Gastroesophageal sphincter (tissue), 3 donors: ENCODE measurements at regions not wholly inside any gene's neighbourhood (a gene's known extent, or its start where the extent isn't known, plus 50 kb on each side); places are given as distances from the start of the nearest gene placed in this dataset.

ENCODE experiments used
- POLR2AphosphoS5 ChIP-seq: sonication (generic); formaldehyde crosslinking; IDR thresholded peaks from one replicate; pipeline ENCODE4 v1.6.1; 2017; ENCODE audit warnings: antibody characterized with exemption
- TF ChIP-seq, protein P1 (sequence below), 4 experiments: fragments of 200-600 bp in 2 of 4; fragments of 450-650 bp in 2 of 4; sonication (generic) in 1 of 4; IDR thresholded peaks; one replicate each; pipeline ENCODE4 v1.5.1; 2017 to 2019; ENCODE audit warnings: antibody characterized with exemption in 4 of 4, mild to moderate bottlenecking in 2 of 4, moderate library complexity in 2 of 4

DNA sequence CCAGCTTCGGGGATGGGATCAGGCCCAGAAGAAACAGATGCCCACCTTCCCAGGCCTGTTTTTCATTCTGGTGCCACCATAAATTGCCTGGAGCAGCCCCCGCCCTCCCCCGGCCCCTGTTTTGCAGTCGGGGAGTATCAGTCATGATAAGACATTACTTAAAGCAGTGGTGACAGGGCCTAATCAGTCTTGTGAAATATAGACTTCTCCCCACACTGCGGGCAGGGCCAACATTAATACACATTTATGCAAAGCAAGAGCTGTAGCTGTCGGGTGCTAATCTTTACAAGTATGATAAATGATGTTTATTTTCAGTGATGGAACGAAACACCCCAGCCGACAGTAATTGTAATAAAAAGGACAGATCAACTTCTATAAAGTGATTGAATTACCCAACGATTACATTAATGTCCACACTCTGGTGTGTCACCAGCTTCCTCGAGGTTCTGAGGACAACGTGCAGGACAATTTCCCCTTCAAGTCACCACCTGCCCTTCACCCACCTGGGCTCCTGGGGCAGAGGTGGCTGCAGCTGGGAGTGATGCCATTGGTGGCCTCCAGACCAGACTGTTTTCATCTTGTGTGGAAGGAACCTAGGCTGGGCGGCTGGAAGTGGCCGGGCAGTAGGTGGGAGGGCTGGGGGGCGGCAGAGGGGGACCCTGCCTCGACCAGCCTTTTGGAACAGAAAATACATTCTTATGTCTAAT, 226.0 kb downstream of the TFCP2L1 start:
- TF ChIP-seq, protein P1, sequence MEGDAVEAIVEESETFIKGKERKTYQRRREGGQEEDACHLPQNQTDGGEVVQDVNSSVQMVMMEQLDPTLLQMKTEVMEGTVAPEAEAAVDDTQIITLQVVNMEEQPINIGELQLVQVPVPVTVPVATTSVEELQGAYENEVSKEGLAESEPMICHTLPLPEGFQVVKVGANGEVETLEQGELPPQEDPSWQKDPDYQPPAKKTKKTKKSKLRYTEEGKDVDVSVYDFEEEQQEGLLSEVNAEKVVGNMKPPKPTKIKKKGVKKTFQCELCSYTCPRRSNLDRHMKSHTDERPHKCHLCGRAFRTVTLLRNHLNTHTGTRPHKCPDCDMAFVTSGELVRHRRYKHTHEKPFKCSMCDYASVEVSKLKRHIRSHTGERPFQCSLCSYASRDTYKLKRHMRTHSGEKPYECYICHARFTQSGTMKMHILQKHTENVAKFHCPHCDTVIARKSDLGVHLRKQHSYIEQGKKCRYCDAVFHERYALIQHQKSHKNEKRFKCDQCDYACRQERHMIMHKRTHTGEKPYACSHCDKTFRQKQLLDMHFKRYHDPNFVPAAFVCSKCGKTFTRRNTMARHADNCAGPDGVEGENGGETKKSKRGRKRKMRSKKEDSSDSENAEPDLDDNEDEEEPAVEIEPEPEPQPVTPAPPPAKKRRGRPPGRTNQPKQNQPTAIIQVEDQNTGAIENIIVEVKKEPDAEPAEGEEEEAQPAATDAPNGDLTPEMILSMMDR (IDR thresholded peaks at IDR 0.05) = no peak
- no peak for TF ChIP-seq POLR2AphosphoS5
